OCI-LY7 (cell line): ENCODE measurements at regions not wholly inside any gene's neighbourhood (a gene's known extent, or its start where the extent isn't known, plus 50 kb on each side); places are given as distances from the start of the nearest gene placed in this dataset.
"Not testable (repeated sequence)": the region's sequence is repeated elsewhere in the genome, so short reads cannot be mapped to it uniquely, and the experiment has no call there.

Source experiments
- BruUV-seq: library from RNA; stranded (reverse); fragments of 400-500 nt; replicated peaks from 2 replicates; lab custom pipeline; 2021; lab: Mats Ljungman, UMichigan
- CTCF ChIA-PET: fragments of 300-600 bp; sonication (Branson Sonifier 250); formaldehyde crosslinking; loops from one replicate; lab custom pipeline; 2022; ENCODE audit warnings: antibody characterized with exemption; ENCODE audit not compliant: unreplicated experiment; lab: Charles Lee
- POLR2A ChIA-PET: fragments of 300-600 bp; sonication (Branson Sonifier 250); formaldehyde crosslinking; loops from one replicate; lab custom pipeline; 2022; ENCODE audit warnings: antibody characterized with exemption; lab: Charles Lee
- DNase-seq: peaks from one replicate; pipeline ENCODE4 v3.0.0-alpha.2; 2015; ENCODE audit warnings: low spot score
- H2AFZ ChIP-seq: fragments of 200-600 bp; sonication (generic), shearing (Covaris generic); 2 replicates; pipeline ENCODE4 v1.6.1; 2014; ENCODE audit warnings: mild to moderate bottlenecking, antibody characterized with exemption, low read length, moderate library complexity
- H3K27ac ChIP-seq: fragments of 200-600 bp; sonication (generic); 2 replicates; pipeline ENCODE4 v1.5.1; 2014; ENCODE audit warnings: mixed run types, low read depth, mild to moderate bottlenecking, moderate library complexity, low read length, inconsistent platforms; ENCODE audit not compliant: poor library complexity, severe bottlenecking
- H3K36me3 ChIP-seq: fragments of 200-600 bp; sonication (generic); 2 replicates; pipeline ENCODE4 v1.6.1; 2014; ENCODE audit warnings: mild to moderate bottlenecking, antibody characterized with exemption, low read length, moderate library complexity, mixed read lengths; ENCODE audit not compliant: insufficient read depth
- H3K4me1 ChIP-seq: fragments of 200-600 bp; sonication (generic); 2 replicates; pipeline ENCODE4 v1.5.1; 2014; ENCODE audit warnings: mild to moderate bottlenecking, low read length; ENCODE audit not compliant: insufficient read depth, poor library complexity, severe bottlenecking
- H3K4me2 ChIP-seq: fragments of 200-600 bp; sonication (generic); 2 replicates; pipeline ENCODE4 v1.6.1; 2014; ENCODE audit warnings: mild to moderate bottlenecking, low read length
- H3K4me3 ChIP-seq: fragments of 200-600 bp; sonication (generic); 2 replicates; pipeline ENCODE4 v1.5.1; 2014; ENCODE audit warnings: mild to moderate bottlenecking, low read depth, low read length; ENCODE audit not compliant: poor library complexity, severe bottlenecking
- H3K79me2 ChIP-seq: fragments of 200-600 bp; sonication (generic); 2 replicates; pipeline ENCODE4 v1.6.1; 2016; ENCODE audit warnings: low read depth, mild to moderate bottlenecking, low read length, moderate library complexity, mixed read lengths; ENCODE audit not compliant: insufficient read depth
- H3K9me2 ChIP-seq: fragments of 200-600 bp; sonication (generic); 2 replicates; pipeline ENCODE4 v1.6.1; 2016; ENCODE audit warnings: mild to moderate bottlenecking, low read length, mixed read lengths; ENCODE audit not compliant: insufficient read depth
- H3K9me3 ChIP-seq: fragments of 200-600 bp; sonication (generic); 2 replicates; pipeline ENCODE4 v1.6.1; 2014; ENCODE audit warnings: mild to moderate bottlenecking, mixed run types, low read length, mixed read lengths
- H4K20me1 ChIP-seq: fragments of 200-600 bp; sonication (generic); 2 replicates; pipeline ENCODE4 v1.6.1; 2014; ENCODE audit warnings: mild to moderate bottlenecking, antibody characterized with exemption, low read length, moderate library complexity, mixed read lengths; ENCODE audit not compliant: insufficient read depth
- CTCF ChIP-seq: fragments of 200-600 bp; sonication (generic); conservative IDR thresholded peaks from 2 replicates; pipeline ENCODE4 v1.5.1; 2014; ENCODE audit warnings: mild to moderate bottlenecking, antibody characterized with exemption, low read length, moderate library complexity, mixed read lengths
- EZH2phosphoT487 ChIP-seq: fragments of 200-600 bp; sonication (generic); IDR thresholded peaks from 2 replicates; pipeline ENCODE4 v1.6.1; 2018; ENCODE audit warnings: low read depth, borderline replicate concordance, mild to moderate bottlenecking, mixed run types, antibody characterized with exemption, low read length, moderate library complexity, mixed read lengths
- intact Hi-C: fragments of 100-400 bp; cut with micrococcal nuclease; formaldehyde crosslinking; loops from one replicate; pipeline ENCODE4 v1.10.0; 2022; ENCODE audit not compliant: unreplicated experiment

GRCh38 chrX:1750267-1750666, 135.4 kb downstream of the ASMT start:
- no peaks in the 10 kb centered on the region for H3K4me1 ChIP-seq
- no peak overlapping the region for H3K27ac ChIP-seq
- H3K9me2 ChIP-seq, result no peaks in the 10 kb centered on the region
- ChIA-PET POLR2A (no interaction called here), CTCF (no interaction called here)
- no peak for DNase-seq
- H4K20me1 ChIP-seq, result no peaks in the 10 kb centered on the region
- H3K79me2 ChIP-seq, result no peaks in the 10 kb centered on the region
- no peaks in the 10 kb centered on the region; the same call in 1 of the 2 replicates for H3K36me3 ChIP-seq
- intact Hi-C loops, result no loop called here
- H3K4me3 ChIP-seq, result no peak overlapping the region
- BruUV-seq, result no TSS peak
- TF ChIP-seq EZH2phosphoT487 (no peak), CTCF (no peak)
- H2AFZ ChIP-seq, result no peak overlapping the region
- H3K4me2 ChIP-seq, result no peak overlapping the region
- H3K9me3 ChIP-seq, result no peaks in the 10 kb centered on the region

- POLR2A ChIA-PET, result no interaction called here
- H3K4me3 ChIP-seq, result no peak overlapping the region
Observed at GRCh38 chrX:1751781-1752180, 136.9 kb downstream of the ASMT start.

GRCh38 chrX:1752799-1753198, 137.9 kb downstream of the ASMT start:
- H3K4me3 ChIP-seq, POLR2A ChIA-PET, BruUV-seq, H3K9me3 ChIP-seq, H3K27ac ChIP-seq, DNase-seq, CTCF ChIA-PET, H3K79me2 ChIP-seq, H3K9me2 ChIP-seq, H3K36me3 ChIP-seq, intact Hi-C loops, H4K20me1 ChIP-seq, H3K4me2 ChIP-seq, H3K4me1 ChIP-seq, H2AFZ ChIP-seq: not testable (repeated sequence)

More at GRCh38 chrX:1751781-1752180, 136.9 kb downstream of the ASMT start:
- intact Hi-C loops, result no loop called here
- Histone ChIP-seq H3K36me3 (no peaks in the 10 kb centered on the region), H2AFZ (no peak overlapping the region), H3K9me3 (no peaks in the 10 kb centered on the region), H3K4me2 (no peak overlapping the region), H3K79me2 (no peaks in the 10 kb centered on the region), H3K4me1 (no peaks in the 10 kb centered on the region), H3K9me2 (no peaks in the 10 kb centered on the region), H3K27ac (no peak overlapping the region), H4K20me1 (no peaks in the 10 kb centered on the region)
- no TSS peak for BruUV-seq
- no peak for TF ChIP-seq EZH2phosphoT487
- TF ChIP-seq CTCF, result no peak
- no peak for DNase-seq
- CTCF ChIA-PET, result no interaction called here
